Epithelial cell of prostate (primary cell): ENCODE measurements at regions not wholly inside any gene's neighbourhood (a gene's known extent, or its start where the extent isn't known, plus 50 kb on each side); places are given as distances from the start of the nearest gene placed in this dataset.
A peak's percentile ranks its signal among the peaks of the same experiment; 100 is the strongest.

Source experiments
- DNase-seq: peaks from one replicate; pipeline ENCODE4 v3.0.0-alpha.2; 2011; ENCODE audit warnings: low read depth, low spot score
- H3K27ac ChIP-seq: fragments of 450-650 bp; 2 replicates; pipeline ENCODE4 v1.5.1; 2017; ENCODE audit warnings: mild to moderate bottlenecking

- no peak for DNase-seq
- H3K27ac ChIP-seq, result no peak overlapping the region
Observed at GRCh38 chr15:91779960-91780359, 73.5 kb upstream of the SLCO3A1 start.

- H3K27ac ChIP-seq, result no peak overlapping the region
- DNase-seq, result no peak
Observed at GRCh38 chr15:91780387-91780786, 73.1 kb upstream of the SLCO3A1 start.

GRCh38 chr15:91782221-91782620, 71.3 kb upstream of the SLCO3A1 start:
- H3K27ac ChIP-seq, result no peak overlapping the region
- no peak for DNase-seq

- DNase-seq, result no peak
- H3K27ac ChIP-seq, result no peak overlapping the region
Observed at GRCh38 chr15:91783008-91783407, 70.5 kb upstream of the SLCO3A1 start.

- DNase-seq, result no peak
- H3K27ac ChIP-seq, result no peak overlapping the region
Observed at GRCh38 chr15:91783451-91783850, 70.1 kb upstream of the SLCO3A1 start.

- peak overlapping the region; percentile 9 for H3K27ac ChIP-seq
- peak; percentile 16 for DNase-seq
Observed at GRCh38 chr15:91784973-91785709, 68.4 kb upstream of the SLCO3A1 start.

- no peak for DNase-seq
- no peak overlapping the region for H3K27ac ChIP-seq
Observed at GRCh38 chr15:91787198-91787597, 66.3 kb upstream of the SLCO3A1 start.

- no peak for DNase-seq
- no peak overlapping the region for H3K27ac ChIP-seq
Observed at GRCh38 chr15:91789136-91789535, 64.4 kb upstream of the SLCO3A1 start.

GRCh38 chr15:91790836-91791235, 62.7 kb upstream of the SLCO3A1 start:
- DNase-seq, result peak; percentile 79
- H3K27ac ChIP-seq, result no peak overlapping the region

- DNase-seq, result no peak
- no peak overlapping the region for H3K27ac ChIP-seq
Observed at GRCh38 chr15:91793771-91794170, 59.7 kb upstream of the SLCO3A1 start.

GRCh38 chr15:91795235-91795634, 58.3 kb upstream of the SLCO3A1 start:
- H3K27ac ChIP-seq, result no peak overlapping the region
- DNase-seq, result no peak

GRCh38 chr15:91801836-91802534, 51.5 kb upstream of the SLCO3A1 start:
- H3K27ac ChIP-seq, result no peak overlapping the region
- DNase-seq, result peak; percentile 48

- no peak overlapping the region for H3K27ac ChIP-seq
- no peak for DNase-seq
Observed at GRCh38 chr15:91803260-91803659, 50.2 kb upstream of the SLCO3A1 start.
